Lung microvascular endothelial cell (primary cell): ENCODE measurements at regions not wholly inside any gene's neighbourhood (a gene's known extent, or its start where the extent isn't known, plus 50 kb on each side); places are given as distances from the start of the nearest gene placed in this dataset.
A peak's percentile ranks its signal among the peaks of the same experiment; 100 is the strongest.

Source experiments
- DNase-seq, 2 donors: peaks; one replicate each; pipeline versions ENCODE4 v3.0.0 to v3.0.0-alpha.2; 2010; ENCODE audit warnings: low read depth in 2 of 2

- peak in 1 of 2 donors; percentile 24 for DNase-seq
These were observed 248.8 kb upstream of the TPM1 start for GRCh38 chr15:62793752-62794144.

- no peak for DNase-seq
These were observed 247.4 kb upstream of the TPM1 start for GRCh38 chr15:62795171-62795570.

- DNase-seq, result no peak
These were observed 246.5 kb upstream of the TPM1 start for GRCh38 chr15:62795700-62796695.

GRCh38 chr15:62797171-62797570 is 245.4 kb upstream of the TPM1 start:
- no peak for DNase-seq

- no peak for DNase-seq
These were observed 244.0 kb upstream of the TPM1 start for GRCh38 chr15:62798536-62798935.

GRCh38 chr15:62799037-62799436 is 243.5 kb upstream of the TPM1 start:
- DNase-seq, result no peak

- peak in 1 of 2 donors; percentile 24 for DNase-seq
These were observed 242.6 kb upstream of the TPM1 start for GRCh38 chr15:62799919-62800318.

GRCh38 chr15:62802612-62803011 is 239.9 kb upstream of the TPM1 start:
- no peak for DNase-seq

- DNase-seq, result no peak
These were observed 238.6 kb upstream of the TPM1 start for GRCh38 chr15:62803856-62804400.

- DNase-seq, result no peak
These were observed 237.0 kb upstream of the TPM1 start for GRCh38 chr15:62805502-62805901.

- no peak for DNase-seq
These were observed 234.9 kb upstream of the TPM1 start for GRCh38 chr15:62807539-62808130.

GRCh38 chr15:62809115-62809967 is 233.2 kb upstream of the TPM1 start:
- no peak for DNase-seq

- no peak for DNase-seq
These were observed 232.6 kb upstream of the TPM1 start for GRCh38 chr15:62809968-62810260.

- DNase-seq, result no peak
These were observed 230.1 kb upstream of the TPM1 start for GRCh38 chr15:62812515-62812835.

GRCh38 chr15:62816342-62817069 is 226.0 kb upstream of the TPM1 start:
- DNase-seq, result no peak

GRCh38 chr15:62818691-62819090 is 223.9 kb upstream of the TPM1 start:
- no peak for DNase-seq

- no peak for DNase-seq
These were observed 221.0 kb upstream of the TPM1 start for GRCh38 chr15:62821384-62822131.

- DNase-seq, result no peak
These were observed 220.3 kb upstream of the TPM1 start for GRCh38 chr15:62822228-62822627.

- DNase-seq, result no peak
These were observed 219.0 kb upstream of the TPM1 start for GRCh38 chr15:62823561-62823960.
